SK-N-SH treated with all-trans-retinoic acid at 6 μM for 48 hours (cell line): ENCODE measurements at regions not wholly inside any gene's neighbourhood (a gene's known extent, or its start where the extent isn't known, plus 50 kb on each side); places are given as distances from the start of the nearest gene placed in this dataset.

Experiments
- ATAC-seq: fragments of 200-7000 bp; cut with Tn5 transposase; 3 replicates; pipeline ENCODE4 v1.9.1; 2020; ENCODE audit warnings: mild to moderate bottlenecking, moderate library complexity
- ARNTL ChIP-seq: fragments of 450-650 bp; formaldehyde crosslinking; IDR thresholded peaks from 2 replicates; pipeline ENCODE4 v1.5.0; 2020; ENCODE audit warnings: low read depth, mild to moderate bottlenecking, moderate library complexity, borderline replicate concordance
- BACH2 ChIP-seq: fragments of 250-450 bp; sonication (Bioruptor Pico); IDR thresholded peaks from 2 replicates; pipeline ENCODE4 v1.9.0; 2021; ENCODE audit warnings: mild to moderate bottlenecking, borderline replicate concordance
- CSDC2 ChIP-seq: fragments of 250-450 bp; sonication (Bioruptor Pico); IDR thresholded peaks from 2 replicates; pipeline ENCODE4 v1.5.0; 2020; ENCODE audit warnings: mild to moderate bottlenecking, moderate library complexity
- ESRRG ChIP-seq: fragments of 250-450 bp; sonication (Bioruptor Pico); IDR thresholded peaks from 2 replicates; pipeline ENCODE4 v1.6.1; 2021; ENCODE audit warnings: mild to moderate bottlenecking
- GLIS3 ChIP-seq: fragments of 250-450 bp; sonication (Bioruptor Pico); IDR thresholded peaks from 2 replicates; pipeline ENCODE4 v1.5.0; 2020; ENCODE audit warnings: mild to moderate bottlenecking, moderate library complexity
- ISL1 ChIP-seq: fragments of 250-450 bp; sonication (Bioruptor Pico); IDR thresholded peaks from 2 replicates; pipeline ENCODE4 v2.1.2; 2022; ENCODE audit warnings: mild to moderate bottlenecking, moderate library complexity
- OSR1 ChIP-seq: fragments of 250-450 bp; sonication (Bioruptor Pico); IDR thresholded peaks from 2 replicates; pipeline ENCODE4 v1.8.0; 2022; ENCODE audit warnings: moderate library complexity, mild to moderate bottlenecking, inconsistent platforms
- PPARA ChIP-seq: fragments of 250-450 bp; sonication (Bioruptor Pico); IDR thresholded peaks from 2 replicates; pipeline ENCODE4 v1.5.0; 2020; ENCODE audit warnings: mild to moderate bottlenecking, borderline replicate concordance
- RARB ChIP-seq: fragments of 250-450 bp; sonication (Bioruptor Pico); IDR thresholded peaks from 2 replicates; pipeline ENCODE4 v1.8.0; 2021; ENCODE audit warnings: mild to moderate bottlenecking, moderate library complexity
- SNAI2 ChIP-seq: fragments of 250-450 bp; sonication (Bioruptor Pico); IDR thresholded peaks from 2 replicates; pipeline ENCODE4 v1.5.0; 2020; ENCODE audit warnings: mild to moderate bottlenecking, moderate library complexity
- TCF4 ChIP-seq: fragments of 250-450 bp; sonication (Bioruptor Pico); IDR thresholded peaks from 2 replicates; pipeline ENCODE4 v1.8.0; 2021; ENCODE audit warnings: mild to moderate bottlenecking, moderate library complexity, borderline replicate concordance
- TOX ChIP-seq: fragments of 250-450 bp; sonication (Bioruptor Pico); IDR thresholded peaks from 2 replicates; pipeline ENCODE4 v1.8.0; 2021; ENCODE audit warnings: mild to moderate bottlenecking, moderate library complexity, borderline replicate concordance
- ZC3H10 ChIP-seq: fragments of 250-450 bp; sonication (Bioruptor Pico); IDR thresholded peaks from 2 replicates; pipeline ENCODE4 v1.5.1; 2021; ENCODE audit warnings: mild to moderate bottlenecking, moderate library complexity
- ZFP3 ChIP-seq: fragments of 250-450 bp; sonication (Bioruptor Pico); IDR thresholded peaks from 2 replicates; pipeline ENCODE4 v1.5.0; 2020; ENCODE audit warnings: mild to moderate bottlenecking, moderate library complexity
- ZFP30 ChIP-seq: fragments of 450-650 bp; formaldehyde crosslinking; IDR thresholded peaks from 2 replicates; pipeline ENCODE4 v1.5.0; 2022; ENCODE audit warnings: mild to moderate bottlenecking, moderate library complexity
- ZNF565 ChIP-seq: fragments of 450-650 bp; formaldehyde crosslinking; conservative IDR thresholded peaks from 2 replicates; pipeline ENCODE4 v1.5.0; 2020; ENCODE audit warnings: low read depth, mild to moderate bottlenecking, moderate library complexity
- ZNF70 ChIP-seq: fragments of 450-650 bp; formaldehyde crosslinking; IDR thresholded peaks from 2 replicates; pipeline ENCODE4 v1.5.0; 2020; ENCODE audit warnings: mild to moderate bottlenecking, moderate library complexity
- ZNF8 ChIP-seq: fragments of 450-650 bp; formaldehyde crosslinking; IDR thresholded peaks from 2 replicates; pipeline ENCODE4 v1.5.0; 2020; ENCODE audit warnings: mild to moderate bottlenecking, moderate library complexity
- TF ChIP-seq, protein P1 (sequence below): fragments of 250-450 bp; sonication (Bioruptor Pico); IDR thresholded peaks from 2 replicates; pipeline ENCODE4 v1.5.1; 2021; ENCODE audit warnings: mild to moderate bottlenecking, moderate library complexity
- TF ChIP-seq, protein P2 (sequence below): fragments of 250-450 bp; sonication (Bioruptor Pico); IDR thresholded peaks from 2 replicates; pipeline ENCODE4 v1.8.0; 2020; ENCODE audit warnings: mild to moderate bottlenecking, moderate library complexity, borderline replicate concordance
- TF ChIP-seq, protein P3 (sequence below): fragments of 250-450 bp; sonication (Bioruptor Pico); IDR thresholded peaks from 2 replicates; pipeline ENCODE4 v1.5.1; 2020; ENCODE audit warnings: low read depth, mild to moderate bottlenecking, moderate library complexity
- TF ChIP-seq, protein P4 (sequence below): fragments of 250-450 bp; sonication (Bioruptor Pico); IDR thresholded peaks from 2 replicates; pipeline ENCODE4 v1.5.0; 2020; ENCODE audit warnings: mild to moderate bottlenecking, moderate library complexity

DNA sequence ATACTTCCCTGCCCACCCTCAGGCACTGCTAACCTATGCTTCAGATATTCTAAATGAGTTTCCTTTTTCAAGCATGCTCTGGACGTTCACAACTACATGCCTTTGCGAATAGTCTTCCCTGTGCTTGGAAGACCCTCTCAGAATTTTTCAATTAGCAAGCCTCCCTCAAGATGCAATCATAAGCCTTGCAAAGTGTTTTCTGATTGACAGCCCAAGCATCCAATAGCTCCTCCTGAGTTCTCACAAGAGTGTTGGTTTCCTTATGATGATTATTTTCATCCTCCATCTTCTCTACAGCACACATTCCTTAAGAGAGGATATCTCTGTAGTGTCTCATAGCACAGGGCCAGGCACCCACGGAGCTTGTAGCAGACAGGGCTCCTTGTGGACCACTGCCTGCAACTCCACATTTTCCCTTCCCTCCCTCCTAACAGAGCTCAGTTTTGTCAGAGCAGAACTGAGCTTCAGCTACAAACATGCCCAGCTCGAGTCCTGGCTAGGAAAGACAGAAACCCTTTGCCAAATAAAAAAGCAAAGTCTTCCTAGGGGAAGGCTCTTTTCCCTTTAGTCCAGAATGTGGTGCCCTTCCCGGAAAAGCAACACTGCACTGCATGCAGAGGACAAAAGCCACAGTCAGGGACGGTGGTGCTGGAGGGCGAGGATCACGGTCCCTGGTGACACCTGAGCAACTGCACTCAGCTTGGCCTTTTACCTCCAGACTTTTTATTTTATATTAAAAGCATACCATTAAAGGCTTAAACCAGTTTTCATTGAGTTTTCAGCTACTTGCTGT lies 819.8 kb upstream of the ID2 start:
- no peak for ATAC-seq
- no peak for TF ChIP-seq BACH2 (CRISPR knock-in tag)
- TF ChIP-seq PPARA (CRISPR knock-in tag), result no peak
- TF ChIP-seq, protein P1, sequence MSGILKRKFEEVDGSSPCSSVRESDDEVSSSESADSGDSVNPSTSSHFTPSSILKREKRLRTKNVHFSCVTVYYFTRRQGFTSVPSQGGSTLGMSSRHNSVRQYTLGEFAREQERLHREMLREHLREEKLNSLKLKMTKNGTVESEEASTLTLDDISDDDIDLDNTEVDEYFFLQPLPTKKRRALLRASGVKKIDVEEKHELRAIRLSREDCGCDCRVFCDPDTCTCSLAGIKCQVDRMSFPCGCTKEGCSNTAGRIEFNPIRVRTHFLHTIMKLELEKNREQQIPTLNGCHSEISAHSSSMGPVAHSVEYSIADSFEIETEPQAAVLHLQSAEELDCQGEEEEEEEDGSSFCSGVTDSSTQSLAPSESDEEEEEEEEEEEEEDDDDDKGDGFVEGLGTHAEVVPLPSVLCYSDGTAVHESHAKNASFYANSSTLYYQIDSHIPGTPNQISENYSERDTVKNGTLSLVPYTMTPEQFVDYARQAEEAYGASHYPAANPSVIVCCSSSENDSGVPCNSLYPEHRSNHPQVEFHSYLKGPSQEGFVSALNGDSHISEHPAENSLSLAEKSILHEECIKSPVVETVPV (CRISPR knock-in tag), result no peak
- TF ChIP-seq ZNF8 (CRISPR knock-in tag), result no peak
- TF ChIP-seq ZC3H10, result no peak
- no peak for TF ChIP-seq TOX
- TF ChIP-seq ZNF70, result no peak
- TF ChIP-seq ZFP3, result no peak
- no peak for TF ChIP-seq TCF4
- no peak for TF ChIP-seq ISL1 (CRISPR knock-in tag)
- TF ChIP-seq ARNTL, result no peak
- TF ChIP-seq OSR1 (CRISPR knock-in tag), result no peak
- TF ChIP-seq ZNF565 (CRISPR knock-in tag), result no peak
- TF ChIP-seq ESRRG (CRISPR knock-in tag), result no peak
- TF ChIP-seq, protein P2, sequence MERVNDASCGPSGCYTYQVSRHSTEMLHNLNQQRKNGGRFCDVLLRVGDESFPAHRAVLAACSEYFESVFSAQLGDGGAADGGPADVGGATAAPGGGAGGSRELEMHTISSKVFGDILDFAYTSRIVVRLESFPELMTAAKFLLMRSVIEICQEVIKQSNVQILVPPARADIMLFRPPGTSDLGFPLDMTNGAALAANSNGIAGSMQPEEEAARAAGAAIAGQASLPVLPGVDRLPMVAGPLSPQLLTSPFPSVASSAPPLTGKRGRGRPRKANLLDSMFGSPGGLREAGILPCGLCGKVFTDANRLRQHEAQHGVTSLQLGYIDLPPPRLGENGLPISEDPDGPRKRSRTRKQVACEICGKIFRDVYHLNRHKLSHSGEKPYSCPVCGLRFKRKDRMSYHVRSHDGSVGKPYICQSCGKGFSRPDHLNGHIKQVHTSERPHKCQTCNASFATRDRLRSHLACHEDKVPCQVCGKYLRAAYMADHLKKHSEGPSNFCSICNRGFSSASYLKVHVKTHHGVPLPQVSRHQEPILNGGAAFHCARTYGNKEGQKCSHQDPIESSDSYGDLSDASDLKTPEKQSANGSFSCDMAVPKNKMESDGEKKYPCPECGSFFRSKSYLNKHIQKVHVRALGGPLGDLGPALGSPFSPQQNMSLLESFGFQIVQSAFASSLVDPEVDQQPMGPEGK (CRISPR knock-in tag), result no peak
- TF ChIP-seq CSDC2, result no peak

DNA sequence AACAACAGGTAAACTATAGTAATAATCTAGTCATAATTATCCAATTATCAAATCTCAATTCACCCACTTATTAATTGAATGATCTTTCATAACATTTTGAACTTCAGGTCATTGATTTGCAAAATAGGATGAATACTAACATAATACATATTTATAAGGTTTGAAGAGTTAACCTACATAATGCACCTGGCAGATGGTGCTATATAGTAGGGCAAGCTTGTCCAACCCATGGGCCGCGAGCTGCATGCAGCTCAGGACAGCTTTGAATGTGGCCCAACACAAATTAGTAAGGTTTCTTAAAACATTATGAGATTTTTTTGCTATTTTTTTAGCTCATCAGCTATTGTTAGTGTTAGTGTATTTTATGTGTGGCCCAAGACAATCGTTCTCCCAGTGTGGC lies 815.8 kb upstream of the ID2 start:
- ATAC-seq, result no peak
- TF ChIP-seq ZC3H10 (no peak), ZFP3 (no peak), SNAI2 (CRISPR knock-in tag) (no peak), CSDC2 (no peak), ZFP30 (CRISPR knock-in tag) (no peak), GLIS3 (CRISPR knock-in tag) (no peak), TCF4 (no peak), OSR1 (CRISPR knock-in tag) (no peak), RARB (no peak), ARNTL (no peak), BACH2 (CRISPR knock-in tag) (no peak), ZNF70 (no peak), ESRRG (CRISPR knock-in tag) (no peak), ISL1 (CRISPR knock-in tag) (no peak), ZNF8 (CRISPR knock-in tag) (no peak), PPARA (CRISPR knock-in tag) (no peak)
- TF ChIP-seq, protein P3, sequence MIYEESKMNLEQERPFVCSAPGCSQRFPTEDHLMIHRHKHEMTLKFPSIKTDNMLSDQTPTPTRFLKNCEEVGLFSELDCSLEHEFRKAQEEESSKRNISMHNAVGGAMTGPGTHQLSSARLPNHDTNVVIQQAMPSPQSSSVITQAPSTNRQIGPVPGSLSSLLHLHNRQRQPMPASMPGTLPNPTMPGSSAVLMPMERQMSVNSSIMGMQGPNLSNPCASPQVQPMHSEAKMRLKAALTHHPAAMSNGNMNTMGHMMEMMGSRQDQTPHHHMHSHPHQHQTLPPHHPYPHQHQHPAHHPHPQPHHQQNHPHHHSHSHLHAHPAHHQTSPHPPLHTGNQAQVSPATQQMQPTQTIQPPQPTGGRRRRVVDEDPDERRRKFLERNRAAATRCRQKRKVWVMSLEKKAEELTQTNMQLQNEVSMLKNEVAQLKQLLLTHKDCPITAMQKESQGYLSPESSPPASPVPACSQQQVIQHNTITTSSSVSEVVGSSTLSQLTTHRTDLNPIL, result no peak
- TF ChIP-seq, protein P4, sequence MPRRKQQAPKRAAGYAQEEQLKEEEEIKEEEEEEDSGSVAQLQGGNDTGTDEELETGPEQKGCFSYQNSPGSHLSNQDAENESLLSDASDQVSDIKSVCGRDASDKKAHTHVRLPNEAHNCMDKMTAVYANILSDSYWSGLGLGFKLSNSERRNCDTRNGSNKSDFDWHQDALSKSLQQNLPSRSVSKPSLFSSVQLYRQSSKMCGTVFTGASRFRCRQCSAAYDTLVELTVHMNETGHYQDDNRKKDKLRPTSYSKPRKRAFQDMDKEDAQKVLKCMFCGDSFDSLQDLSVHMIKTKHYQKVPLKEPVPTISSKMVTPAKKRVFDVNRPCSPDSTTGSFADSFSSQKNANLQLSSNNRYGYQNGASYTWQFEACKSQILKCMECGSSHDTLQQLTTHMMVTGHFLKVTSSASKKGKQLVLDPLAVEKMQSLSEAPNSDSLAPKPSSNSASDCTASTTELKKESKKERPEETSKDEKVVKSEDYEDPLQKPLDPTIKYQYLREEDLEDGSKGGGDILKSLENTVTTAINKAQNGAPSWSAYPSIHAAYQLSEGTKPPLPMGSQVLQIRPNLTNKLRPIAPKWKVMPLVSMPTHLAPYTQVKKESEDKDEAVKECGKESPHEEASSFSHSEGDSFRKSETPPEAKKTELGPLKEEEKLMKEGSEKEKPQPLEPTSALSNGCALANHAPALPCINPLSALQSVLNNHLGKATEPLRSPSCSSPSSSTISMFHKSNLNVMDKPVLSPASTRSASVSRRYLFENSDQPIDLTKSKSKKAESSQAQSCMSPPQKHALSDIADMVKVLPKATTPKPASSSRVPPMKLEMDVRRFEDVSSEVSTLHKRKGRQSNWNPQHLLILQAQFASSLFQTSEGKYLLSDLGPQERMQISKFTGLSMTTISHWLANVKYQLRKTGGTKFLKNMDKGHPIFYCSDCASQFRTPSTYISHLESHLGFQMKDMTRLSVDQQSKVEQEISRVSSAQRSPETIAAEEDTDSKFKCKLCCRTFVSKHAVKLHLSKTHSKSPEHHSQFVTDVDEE, result no peak
- TF ChIP-seq, protein P1 (CRISPR knock-in tag), result no peak
- TF ChIP-seq, all 23 proteins: peak for 0

DNA sequence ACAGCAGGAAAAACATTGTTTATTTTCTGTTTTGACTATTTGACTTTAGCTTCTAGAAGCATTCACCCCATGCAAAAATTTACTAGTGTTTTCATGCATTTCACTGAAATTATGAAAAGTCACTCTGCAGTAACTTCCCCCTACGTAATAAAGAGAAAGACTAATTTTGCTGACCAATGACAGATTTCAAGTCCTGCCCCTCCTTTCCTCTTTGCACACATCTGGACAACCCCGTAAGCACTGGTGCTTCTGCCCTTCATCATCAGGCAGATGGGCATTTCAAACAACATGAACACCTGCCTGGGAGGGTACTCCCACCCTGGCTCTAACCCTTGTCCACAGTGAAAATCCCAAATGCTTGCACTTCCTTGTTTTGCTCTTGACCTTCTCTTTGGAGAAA lies 815.0 kb upstream of the ID2 start:
- ATAC-seq, result no peak
- TF ChIP-seq ESRRG (CRISPR knock-in tag) (no peak), SNAI2 (CRISPR knock-in tag) (no peak), ZNF70 (no peak), CSDC2 (no peak)
- TF ChIP-seq, protein P2 (CRISPR knock-in tag), result no peak
- TF ChIP-seq, protein P3, result no peak
